HG03196 (cell line): ENCODE measurements at regions not wholly inside any gene's neighbourhood (a gene's known extent, or its start where the extent isn't known, plus 50 kb on each side); places are given as distances from the start of the nearest gene placed in this dataset.
A peak's percentile ranks its signal among the peaks of the same experiment; 100 is the strongest.
"Not testable (repeated sequence)": the region's sequence is repeated elsewhere in the genome, so short reads cannot be mapped to it uniquely, and the experiment has no call there.

ENCODE experiments used
- ATAC-seq: cut with Tn5 transposase; IDR thresholded peaks from one replicate; pipeline ENCODE4 v1.9.1; 2021; ENCODE audit not compliant: unreplicated experiment

DNA sequence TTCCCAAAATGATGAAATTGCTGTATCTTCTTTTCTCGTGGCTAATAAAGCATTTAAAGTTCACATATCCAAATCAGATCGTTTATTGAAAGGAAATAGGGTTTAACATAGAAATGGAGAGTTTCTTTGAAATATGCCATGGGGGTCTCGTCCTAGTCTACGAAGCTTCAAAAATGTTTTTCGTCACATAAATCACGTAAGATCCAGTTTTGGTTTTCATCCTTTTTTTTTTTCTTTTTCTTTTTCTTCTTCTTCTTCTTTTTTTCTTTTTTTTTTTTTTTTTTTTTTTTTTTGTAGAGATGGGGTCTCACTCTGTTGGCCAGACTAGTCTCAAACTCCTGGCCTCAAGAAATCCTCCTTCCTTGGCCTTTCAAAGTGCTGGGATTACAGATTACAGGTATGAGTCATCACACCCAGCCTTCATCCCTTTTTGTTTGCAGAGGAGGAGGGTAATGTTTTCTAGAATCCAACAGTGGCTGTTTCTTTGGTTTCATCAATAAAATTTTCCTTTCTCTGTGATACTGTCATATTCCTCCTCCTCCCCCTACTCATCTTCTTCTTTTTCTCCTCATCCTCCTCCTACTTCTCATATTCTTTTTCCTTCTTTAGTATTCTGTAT lies 94.7 kb upstream of the LOC128125822 start:
- no peak for ATAC-seq

DNA sequence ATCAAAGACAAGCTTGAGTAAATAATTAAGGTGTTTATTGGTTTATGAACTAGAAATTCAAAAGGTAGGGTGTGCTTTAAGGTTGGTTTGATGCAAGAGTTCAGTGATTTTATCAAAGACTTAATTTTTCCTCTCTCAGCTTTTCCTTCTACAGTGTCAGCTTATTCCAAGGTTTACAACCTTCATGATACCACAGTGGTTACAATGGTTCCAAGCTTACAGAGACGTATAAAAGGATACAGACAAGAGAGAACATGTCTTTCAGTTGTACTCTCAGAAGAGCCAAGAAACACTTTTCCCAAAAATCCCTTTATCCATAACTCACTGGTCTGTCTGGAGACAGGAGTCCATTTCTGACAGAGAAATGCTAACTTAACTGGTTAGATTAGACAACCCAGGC lies 93.5 kb upstream of the LOC128125822 start:
- no peak for ATAC-seq

- no peak for ATAC-seq
These were observed 86.1 kb upstream of the LOC128125822 start for GRCh38 chr6:63486196-63486595.

DNA sequence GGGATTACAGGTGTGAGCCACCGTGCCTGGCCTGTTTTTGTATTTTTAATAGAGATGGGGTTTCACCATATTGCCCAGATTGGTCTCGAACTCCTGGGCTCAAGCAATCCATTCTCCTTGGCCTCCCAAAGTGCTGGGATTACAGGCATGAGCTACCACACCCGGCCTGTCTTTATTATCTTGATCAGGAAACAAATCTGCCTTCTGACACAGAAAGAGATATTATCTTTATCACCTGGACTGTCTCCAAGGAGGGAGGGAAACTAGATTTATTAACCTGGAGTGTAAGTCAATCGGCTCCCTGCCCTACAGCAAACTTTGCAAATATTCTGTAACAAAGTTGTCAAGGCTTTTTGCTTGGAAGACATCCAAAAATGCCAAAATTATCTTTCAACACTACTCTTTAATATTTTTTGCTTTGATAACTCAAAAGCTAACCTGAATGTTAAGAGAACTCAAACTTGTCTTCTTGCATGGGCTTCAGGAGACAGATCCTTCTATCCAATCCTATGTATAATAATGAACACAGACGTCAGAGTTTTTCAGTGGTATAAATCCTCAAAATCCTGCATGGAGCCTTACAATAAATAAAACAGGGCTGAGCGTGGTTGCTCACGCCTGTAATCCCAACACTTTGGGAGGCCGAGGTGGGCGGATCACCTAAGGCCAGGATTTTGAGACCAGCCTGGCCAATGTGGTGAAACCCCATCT lies 85.0 kb upstream of the LOC128125822 start:
- ATAC-seq: no peak

- ATAC-seq: no peak
These were observed 81.2 kb upstream of the LOC128125822 start for GRCh38 chr6:63491119-63491518.

- no peak for ATAC-seq
These were observed 79.8 kb upstream of the LOC128125822 start for GRCh38 chr6:63492476-63492875.

GRCh38 chr6:63493557-63493956 lies 78.7 kb upstream of the LOC128125822 start:
- no peak for ATAC-seq

DNA sequence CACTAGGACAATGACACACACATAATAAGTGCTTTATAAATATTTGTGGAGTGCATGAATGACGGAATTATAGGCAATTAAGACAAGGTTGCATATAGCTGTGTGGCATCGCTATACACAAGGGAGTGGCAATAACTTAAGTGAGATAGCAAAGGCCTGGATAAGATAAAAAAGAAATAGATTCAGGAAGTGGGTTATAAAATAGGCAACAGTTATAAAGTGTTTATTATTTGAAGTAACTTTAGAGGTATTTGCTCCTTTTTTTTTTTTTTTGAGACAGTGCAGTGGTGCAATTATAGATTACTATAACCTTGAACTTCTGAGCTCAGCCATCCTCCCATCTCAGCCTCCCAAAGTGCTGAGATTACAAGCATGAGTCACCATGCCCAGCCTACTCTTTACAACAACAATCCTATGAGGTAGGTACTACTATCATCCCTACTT lies 75.9 kb upstream of the LOC128125822 start:
- ATAC-seq: no peak

GRCh38 chr6:63502156-63502555 lies 70.1 kb upstream of the LOC128125822 start:
- ATAC-seq: no peak

DNA sequence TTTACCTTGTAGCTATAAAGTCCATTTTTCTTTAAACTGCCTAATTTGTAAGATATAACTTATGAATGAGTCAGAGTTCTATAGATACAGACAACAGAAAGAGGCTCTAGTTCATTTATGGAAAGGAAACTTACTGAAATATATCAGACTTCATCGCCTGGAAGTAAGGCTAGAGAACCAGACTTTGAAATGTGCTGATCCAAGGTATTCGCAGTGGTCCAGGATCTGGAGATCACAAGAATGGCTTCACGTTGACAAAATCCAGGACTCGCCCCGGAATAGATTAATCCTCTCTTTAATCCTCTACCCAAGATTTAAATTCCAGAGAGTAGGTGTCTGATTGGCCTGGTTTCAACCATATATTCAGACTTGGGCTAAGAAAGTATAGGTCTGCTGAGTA lies 69.1 kb upstream of the LOC128125822 start:
- ATAC-seq: no peak

GRCh38 chr6:63504777-63505384 lies 67.4 kb upstream of the LOC128125822 start:
- peak; percentile 99 for ATAC-seq

- no peak for ATAC-seq
These were observed 65.2 kb upstream of the LOC128125822 start for GRCh38 chr6:63507096-63507495.

GRCh38 chr6:63509652-63510352 lies 62.5 kb upstream of the LOC128125822 start:
- ATAC-seq: no peak

- ATAC-seq: no peak
These were observed 62.0 kb upstream of the LOC128125822 start for GRCh38 chr6:63510353-63510686.

DNA sequence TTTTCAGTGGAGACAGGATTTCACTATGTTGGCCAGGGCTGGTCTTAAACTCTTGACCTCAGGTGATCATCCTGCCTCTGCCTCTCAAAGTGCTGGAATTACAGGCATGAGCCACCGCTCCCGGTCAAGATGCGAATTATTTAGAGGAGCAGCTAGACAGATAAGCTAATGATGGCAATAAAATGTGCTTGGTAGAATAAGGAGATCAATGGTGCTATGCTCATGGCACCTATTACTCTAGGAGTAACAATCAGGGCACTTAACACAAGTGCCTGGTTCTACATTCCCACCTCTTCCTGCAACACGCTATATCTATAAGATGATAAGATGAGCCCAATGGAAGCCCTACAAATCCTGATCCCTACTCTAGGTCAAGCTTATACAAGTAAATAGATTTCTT lies 61.4 kb upstream of the LOC128125822 start:
- no peak for ATAC-seq

GRCh38 chr6:63514488-63515173 lies 57.6 kb upstream of the LOC128125822 start:
- no peak for ATAC-seq

DNA sequence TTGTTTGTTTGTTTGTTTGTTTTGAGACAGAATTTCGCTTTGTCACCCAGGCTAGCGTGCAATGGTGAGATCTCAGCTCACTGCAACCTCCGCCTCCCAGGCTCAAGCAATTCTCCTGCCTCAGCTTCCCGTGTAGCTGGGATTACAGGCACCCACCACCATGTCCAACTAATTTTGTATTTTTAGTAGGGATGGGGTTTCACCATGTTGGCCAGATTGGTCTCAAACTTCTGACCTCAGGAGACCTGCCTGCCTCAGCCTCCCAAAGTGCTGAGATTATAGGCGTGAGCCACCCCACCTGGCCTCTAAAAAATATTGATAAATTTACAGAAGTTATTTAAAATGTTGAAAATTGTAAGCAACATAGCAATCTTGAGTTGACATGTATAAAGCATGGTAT lies 57.1 kb upstream of the LOC128125822 start:
- ATAC-seq: not testable (repeated sequence)

DNA sequence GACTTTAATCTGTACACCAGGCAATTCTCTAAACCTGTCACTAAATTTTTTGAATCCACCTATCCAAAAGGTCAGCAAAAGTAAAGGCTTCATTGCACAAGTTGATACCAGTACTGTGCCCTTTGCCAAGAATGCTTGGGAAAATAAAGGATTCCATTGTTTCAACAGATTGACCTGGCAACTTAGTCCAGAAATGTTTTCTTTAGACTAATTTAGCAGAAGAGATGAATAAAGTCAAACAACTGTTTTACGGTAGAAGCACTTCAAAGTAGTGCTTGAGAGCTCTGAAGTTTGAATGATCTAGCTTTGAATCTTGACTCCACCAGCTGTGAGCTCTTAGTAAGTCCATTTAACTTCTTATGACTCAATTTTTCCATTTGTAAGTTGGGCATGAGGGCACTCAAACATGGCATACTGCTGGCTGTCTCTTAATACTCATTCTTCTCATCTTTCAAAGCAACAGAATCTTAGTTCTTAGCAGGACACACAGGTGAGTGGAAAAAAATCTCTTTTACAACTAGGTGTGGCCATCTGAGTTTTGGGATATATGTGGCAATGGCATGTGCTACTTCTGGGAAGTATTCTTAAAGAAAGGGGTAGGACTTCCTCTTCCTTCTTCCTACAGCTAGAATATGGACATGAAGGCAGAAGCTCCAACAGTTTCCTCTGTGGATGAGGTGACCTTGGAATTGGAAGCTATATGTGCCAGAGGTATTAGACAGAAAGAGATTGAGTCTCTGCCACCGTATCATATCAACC lies 55.9 kb upstream of the LOC128125822 start:
- no peak for ATAC-seq

DNA sequence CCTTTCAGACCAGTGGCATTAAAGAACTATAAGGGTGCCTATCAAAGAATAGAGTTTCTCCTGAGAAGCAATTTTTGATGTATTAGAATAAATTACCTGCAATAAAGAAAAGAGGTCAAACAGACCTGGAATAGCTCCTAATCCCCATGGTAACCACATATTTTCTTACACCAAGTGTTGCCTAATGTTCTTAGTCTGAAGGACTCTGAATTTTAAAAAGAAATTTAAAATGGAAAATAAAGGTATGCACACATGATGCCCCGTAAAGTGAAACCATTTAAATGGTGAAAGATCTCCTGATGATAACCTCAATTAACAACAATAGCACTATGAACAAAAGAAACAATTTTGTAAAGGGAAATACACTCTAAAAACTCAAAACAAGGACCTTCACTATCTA lies 55.1 kb upstream of the LOC128125822 start:
- no peak for ATAC-seq

GRCh38 chr6:63521475-63522210 lies 50.6 kb upstream of the LOC128125822 start:
- no peak for ATAC-seq
